Retinal pigment epithelial cell (primary cell): ENCODE measurements at regions not wholly inside any gene's neighbourhood (a gene's known extent, or its start where the extent isn't known, plus 50 kb on each side); places are given as distances from the start of the nearest gene placed in this dataset.

Experiments
- DNase-seq: peaks from one replicate; pipeline ENCODE4 v3.0.0-alpha.2; 2010; ENCODE audit warnings: low read depth
- H3K4me3 ChIP-seq: 2 replicates; pipeline ENCODE4 v1.5.1; 2011; ENCODE audit warnings: mild to moderate bottlenecking, low read length, control low read depth, moderate library complexity
- TF ChIP-seq, protein P1 (sequence below): conservative IDR thresholded peaks from 2 replicates; pipeline ENCODE4 v1.5.1; 2011; ENCODE audit warnings: low read depth, low read length, control low read depth, inconsistent platforms

- TF ChIP-seq, protein P1, sequence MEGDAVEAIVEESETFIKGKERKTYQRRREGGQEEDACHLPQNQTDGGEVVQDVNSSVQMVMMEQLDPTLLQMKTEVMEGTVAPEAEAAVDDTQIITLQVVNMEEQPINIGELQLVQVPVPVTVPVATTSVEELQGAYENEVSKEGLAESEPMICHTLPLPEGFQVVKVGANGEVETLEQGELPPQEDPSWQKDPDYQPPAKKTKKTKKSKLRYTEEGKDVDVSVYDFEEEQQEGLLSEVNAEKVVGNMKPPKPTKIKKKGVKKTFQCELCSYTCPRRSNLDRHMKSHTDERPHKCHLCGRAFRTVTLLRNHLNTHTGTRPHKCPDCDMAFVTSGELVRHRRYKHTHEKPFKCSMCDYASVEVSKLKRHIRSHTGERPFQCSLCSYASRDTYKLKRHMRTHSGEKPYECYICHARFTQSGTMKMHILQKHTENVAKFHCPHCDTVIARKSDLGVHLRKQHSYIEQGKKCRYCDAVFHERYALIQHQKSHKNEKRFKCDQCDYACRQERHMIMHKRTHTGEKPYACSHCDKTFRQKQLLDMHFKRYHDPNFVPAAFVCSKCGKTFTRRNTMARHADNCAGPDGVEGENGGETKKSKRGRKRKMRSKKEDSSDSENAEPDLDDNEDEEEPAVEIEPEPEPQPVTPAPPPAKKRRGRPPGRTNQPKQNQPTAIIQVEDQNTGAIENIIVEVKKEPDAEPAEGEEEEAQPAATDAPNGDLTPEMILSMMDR = no peak
- H3K4me3 ChIP-seq = no peak overlapping the region
- DNase-seq = no peak
These were observed 141.1 kb downstream of the NDUFA10 start for GRCh38 chr2:239884051-239884405.

DNA sequence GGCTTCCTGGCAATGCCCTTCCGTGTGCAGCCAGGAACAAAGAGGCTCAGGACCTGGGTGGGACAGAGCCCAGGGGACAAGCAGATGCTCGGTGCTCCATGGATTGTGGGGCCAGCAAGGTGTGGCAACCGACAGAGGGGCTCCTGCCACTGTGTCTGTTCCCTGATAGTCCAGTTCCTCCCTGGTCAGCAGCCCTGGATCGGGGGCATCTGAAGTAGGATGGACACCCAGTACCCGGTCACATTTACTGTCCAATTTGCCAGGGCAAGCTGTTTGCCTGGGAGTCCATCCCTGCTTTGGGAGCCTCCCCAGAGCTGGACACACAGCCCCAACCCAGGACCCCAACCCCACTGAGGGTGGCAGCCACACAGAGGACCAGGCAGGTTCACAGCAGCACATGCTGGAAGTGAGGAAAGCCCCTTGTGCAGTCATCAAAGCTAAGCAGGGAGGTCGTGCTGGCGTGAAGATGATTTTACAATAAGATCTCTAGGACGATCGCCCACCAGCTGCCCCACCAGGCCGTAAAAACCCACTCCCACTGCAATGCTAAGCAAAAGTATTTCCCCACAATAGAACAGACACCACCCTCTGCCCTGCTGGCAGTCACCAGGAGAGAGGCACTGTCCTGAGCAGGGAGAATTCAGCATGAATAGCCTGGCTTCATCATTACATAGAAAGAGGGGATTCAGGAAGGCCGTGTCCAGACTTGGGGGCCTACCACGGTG lies 141.7 kb downstream of the NDUFA10 start:
- TF ChIP-seq, protein P1 = no peak
- no peak for DNase-seq
- no peak overlapping the region for H3K4me3 ChIP-seq

- no peak overlapping the region for H3K4me3 ChIP-seq
- DNase-seq = no peak
- TF ChIP-seq, protein P1 = no peak
These were observed 142.4 kb downstream of the NDUFA10 start for GRCh38 chr2:239882781-239883180.

DNA sequence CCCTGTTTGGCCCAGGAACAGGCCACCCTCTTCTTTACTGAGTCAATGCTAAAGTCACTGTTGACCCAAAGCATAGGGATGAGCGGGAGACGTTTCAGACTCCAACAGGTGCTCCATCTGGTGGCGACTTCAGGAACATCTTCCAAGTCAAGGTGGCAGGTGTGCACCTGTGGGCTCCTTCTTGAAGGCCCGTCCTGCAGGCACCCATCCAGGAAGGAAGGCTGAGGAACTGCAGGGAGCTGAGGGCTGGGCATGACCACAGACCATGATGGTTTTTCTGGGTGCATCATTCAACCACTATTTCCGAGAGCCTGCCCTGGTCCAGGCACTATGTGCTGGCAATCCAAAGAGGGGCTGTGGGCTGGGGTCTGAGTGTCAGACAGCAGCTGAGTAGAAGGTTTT lies 142.8 kb downstream of the NDUFA10 start:
- TF ChIP-seq, protein P1 = peak; percentile 26
- H3K4me3 ChIP-seq = no peak overlapping the region
- DNase-seq = no peak

GRCh38 chr2:239881561-239882320 lies 143.4 kb downstream of the NDUFA10 start:
- DNase-seq = no peak
- H3K4me3 ChIP-seq = no peak overlapping the region
- TF ChIP-seq, protein P1 = no peak

- H3K4me3 ChIP-seq = no peak overlapping the region
- DNase-seq = no peak
- TF ChIP-seq, protein P1 = no peak
These were observed 144.1 kb downstream of the NDUFA10 start for GRCh38 chr2:239881031-239881471.

DNA sequence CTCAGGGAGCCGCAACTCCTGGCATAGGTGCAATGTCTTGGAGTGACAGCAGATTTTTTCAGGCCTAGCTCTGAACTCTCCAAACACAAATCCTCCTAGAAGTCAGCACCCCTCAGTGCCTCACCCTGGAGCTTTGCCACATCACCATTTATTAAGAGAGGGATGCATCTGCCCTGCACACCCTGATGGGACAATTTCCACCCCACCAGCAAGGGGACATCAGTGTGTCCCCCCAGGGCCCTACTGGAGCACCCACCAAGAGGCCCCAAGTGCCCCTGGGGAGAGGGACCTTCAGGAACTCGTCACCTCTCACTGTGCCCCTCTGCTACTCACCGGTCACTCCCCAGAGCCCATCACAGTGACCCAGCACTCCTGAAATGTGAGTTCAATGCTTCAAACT lies 144.7 kb downstream of the NDUFA10 start:
- no peak overlapping the region for H3K4me3 ChIP-seq
- DNase-seq = no peak
- TF ChIP-seq, protein P1 = no peak
